ENCODE measurements at regions not wholly inside any gene's neighbourhood (a gene's known extent, or its start where the extent isn't known, plus 50 kb on each side); places are given as distances from the start of the nearest gene placed in this dataset.

DNA sequence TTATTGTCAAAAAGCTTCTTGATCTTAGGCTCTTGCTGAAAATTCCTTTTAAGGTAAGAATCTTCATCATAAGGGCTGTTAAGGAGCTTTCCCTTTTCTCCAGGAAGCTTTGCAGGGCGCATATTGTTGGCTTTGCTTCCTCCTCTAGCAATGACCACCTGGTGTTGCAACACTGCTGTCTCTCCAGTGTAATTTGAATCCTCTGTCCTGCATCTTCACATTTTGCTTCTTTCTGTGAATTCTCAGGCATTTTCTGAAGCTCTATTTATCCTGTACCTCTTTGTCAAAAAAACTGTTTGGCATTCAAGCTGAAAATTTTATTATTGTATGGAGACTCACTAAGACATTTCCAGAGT, 533.1 kb upstream of the CHAC2 start:
- TF ChIP-seq EZH2phosphoT487 (IDR thresholded peaks at IDR 0.05; ENCODE audit: unreplicated experiment) (no peak), POLR2AphosphoS5 (IDR thresholded peaks at IDR 0.05; ENCODE audit: low read depth) (no peak), EZH2 (IDR thresholded peaks at IDR 0.05; ENCODE audit: low read depth, unreplicated experiment) (no peak), CREB1 (CRISPR knock-in tag; IDR thresholded peaks at IDR 0.05; ENCODE audit: low read depth) (no peak), NANOG (IDR thresholded peaks at IDR 0.05; ENCODE audit: borderline replicate concordance) (no peak), JUNB (IDR thresholded peaks at IDR 0.05; ENCODE audit: unreplicated experiment) (no peak)
- TF ChIP-seq, protein P1, sequence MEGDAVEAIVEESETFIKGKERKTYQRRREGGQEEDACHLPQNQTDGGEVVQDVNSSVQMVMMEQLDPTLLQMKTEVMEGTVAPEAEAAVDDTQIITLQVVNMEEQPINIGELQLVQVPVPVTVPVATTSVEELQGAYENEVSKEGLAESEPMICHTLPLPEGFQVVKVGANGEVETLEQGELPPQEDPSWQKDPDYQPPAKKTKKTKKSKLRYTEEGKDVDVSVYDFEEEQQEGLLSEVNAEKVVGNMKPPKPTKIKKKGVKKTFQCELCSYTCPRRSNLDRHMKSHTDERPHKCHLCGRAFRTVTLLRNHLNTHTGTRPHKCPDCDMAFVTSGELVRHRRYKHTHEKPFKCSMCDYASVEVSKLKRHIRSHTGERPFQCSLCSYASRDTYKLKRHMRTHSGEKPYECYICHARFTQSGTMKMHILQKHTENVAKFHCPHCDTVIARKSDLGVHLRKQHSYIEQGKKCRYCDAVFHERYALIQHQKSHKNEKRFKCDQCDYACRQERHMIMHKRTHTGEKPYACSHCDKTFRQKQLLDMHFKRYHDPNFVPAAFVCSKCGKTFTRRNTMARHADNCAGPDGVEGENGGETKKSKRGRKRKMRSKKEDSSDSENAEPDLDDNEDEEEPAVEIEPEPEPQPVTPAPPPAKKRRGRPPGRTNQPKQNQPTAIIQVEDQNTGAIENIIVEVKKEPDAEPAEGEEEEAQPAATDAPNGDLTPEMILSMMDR (conservative IDR thresholded peaks at IDR 0.05; ENCODE audit: low read depth in 2 of 2): no peak
- TF ChIP-seq, protein P2, sequence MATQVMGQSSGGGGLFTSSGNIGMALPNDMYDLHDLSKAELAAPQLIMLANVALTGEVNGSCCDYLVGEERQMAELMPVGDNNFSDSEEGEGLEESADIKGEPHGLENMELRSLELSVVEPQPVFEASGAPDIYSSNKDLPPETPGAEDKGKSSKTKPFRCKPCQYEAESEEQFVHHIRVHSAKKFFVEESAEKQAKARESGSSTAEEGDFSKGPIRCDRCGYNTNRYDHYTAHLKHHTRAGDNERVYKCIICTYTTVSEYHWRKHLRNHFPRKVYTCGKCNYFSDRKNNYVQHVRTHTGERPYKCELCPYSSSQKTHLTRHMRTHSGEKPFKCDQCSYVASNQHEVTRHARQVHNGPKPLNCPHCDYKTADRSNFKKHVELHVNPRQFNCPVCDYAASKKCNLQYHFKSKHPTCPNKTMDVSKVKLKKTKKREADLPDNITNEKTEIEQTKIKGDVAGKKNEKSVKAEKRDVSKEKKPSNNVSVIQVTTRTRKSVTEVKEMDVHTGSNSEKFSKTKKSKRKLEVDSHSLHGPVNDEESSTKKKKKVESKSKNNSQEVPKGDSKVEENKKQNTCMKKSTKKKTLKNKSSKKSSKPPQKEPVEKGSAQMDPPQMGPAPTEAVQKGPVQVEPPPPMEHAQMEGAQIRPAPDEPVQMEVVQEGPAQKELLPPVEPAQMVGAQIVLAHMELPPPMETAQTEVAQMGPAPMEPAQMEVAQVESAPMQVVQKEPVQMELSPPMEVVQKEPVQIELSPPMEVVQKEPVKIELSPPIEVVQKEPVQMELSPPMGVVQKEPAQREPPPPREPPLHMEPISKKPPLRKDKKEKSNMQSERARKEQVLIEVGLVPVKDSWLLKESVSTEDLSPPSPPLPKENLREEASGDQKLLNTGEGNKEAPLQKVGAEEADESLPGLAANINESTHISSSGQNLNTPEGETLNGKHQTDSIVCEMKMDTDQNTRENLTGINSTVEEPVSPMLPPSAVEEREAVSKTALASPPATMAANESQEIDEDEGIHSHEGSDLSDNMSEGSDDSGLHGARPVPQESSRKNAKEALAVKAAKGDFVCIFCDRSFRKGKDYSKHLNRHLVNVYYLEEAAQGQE (IDR thresholded peaks at IDR 0.05; ENCODE audit: unreplicated experiment): no peak

Measured in GM23338 (cell line).